GM18508 (cell line): ENCODE measurements at regions not wholly inside any gene's neighbourhood (a gene's known extent, or its start where the extent isn't known, plus 50 kb on each side); places are given as distances from the start of the nearest gene placed in this dataset.

Experiments used
- ATAC-seq: cut with Tn5 transposase; IDR thresholded peaks from one replicate; pipeline ENCODE4 v1.9.1; 2021; ENCODE audit warnings: moderate number of reproducible peaks; ENCODE audit not compliant: insufficient read depth, unreplicated experiment

GRCh38 chr20:9923648-9924047, 84.8 kb upstream of the PAK5 start:
- no peak for ATAC-seq

DNA sequence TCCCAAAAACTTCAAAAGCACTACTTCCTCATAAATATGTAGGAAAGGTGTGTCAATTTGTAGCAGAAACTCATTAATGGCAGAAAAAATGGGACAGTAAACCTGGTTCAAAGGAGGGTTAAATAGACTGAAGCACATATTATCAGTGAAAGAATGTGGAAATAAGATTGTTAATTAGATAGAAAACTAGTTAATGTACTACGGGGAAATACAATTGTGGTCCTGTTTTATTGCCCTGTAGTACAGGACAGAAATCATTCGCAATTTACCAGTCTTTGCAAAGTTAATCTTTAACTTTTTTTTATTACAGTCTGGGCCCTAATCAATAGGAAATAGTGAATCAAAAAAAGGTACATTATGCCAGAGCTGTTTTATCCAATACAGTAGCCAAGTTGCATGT, 82.0 kb upstream of the PAK5 start:
- no peak for ATAC-seq

GRCh38 chr20:9919271-9920014, 80.6 kb upstream of the PAK5 start:
- peak; percentile 93 for ATAC-seq

- no peak for ATAC-seq
These were observed 79.5 kb upstream of the PAK5 start for GRCh38 chr20:9918348-9918747.

GRCh38 chr20:9916761-9917160, 77.9 kb upstream of the PAK5 start:
- ATAC-seq, result no peak

DNA sequence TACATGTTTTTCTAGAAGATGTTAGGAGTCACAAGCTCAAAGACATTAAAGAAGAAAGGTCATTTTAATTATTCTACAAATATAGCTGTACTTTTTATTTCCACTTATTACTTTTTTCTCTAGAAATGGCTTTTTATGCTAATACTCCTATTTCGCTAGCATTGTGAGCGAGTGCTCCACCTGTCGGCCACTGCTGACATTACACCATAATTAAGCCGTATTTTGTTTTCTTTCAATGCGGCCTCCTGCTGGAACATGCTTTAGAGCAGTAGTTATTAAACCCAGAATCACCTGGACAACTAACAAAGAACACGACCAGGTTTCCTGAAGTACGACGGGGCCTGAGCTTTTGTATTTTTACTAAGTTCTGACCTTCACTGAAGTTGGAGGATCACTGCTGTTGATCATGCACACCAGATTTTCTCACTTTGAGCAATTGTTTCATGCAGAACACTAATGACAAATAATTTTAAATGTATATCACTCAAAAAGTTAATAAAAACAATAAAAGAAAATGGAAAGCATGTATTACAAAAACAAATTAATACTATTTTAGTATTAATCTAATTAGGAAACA, 74.1 kb upstream of the PAK5 start:
- ATAC-seq, result no peak

- no peak for ATAC-seq
These were observed 73.4 kb upstream of the PAK5 start for GRCh38 chr20:9912290-9912689.

DNA sequence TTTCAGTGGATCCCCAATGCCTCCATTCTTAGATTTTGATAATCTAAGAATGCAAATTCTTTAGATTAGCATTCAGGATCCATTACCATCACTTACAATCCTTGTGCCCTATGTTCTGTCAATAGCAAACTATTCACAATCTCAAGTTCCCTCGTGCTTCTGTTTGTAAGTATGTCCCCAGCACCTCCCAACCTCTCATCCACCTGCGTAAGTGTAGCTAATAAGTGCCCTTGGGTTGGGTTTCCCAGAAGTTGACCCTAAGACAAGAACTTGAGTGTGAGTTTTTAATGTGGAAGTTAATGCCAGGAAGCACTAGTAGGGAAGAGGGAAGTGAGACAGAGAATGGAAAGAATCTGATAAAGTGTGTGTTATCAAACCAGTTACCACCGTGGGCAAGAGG, 72.6 kb upstream of the PAK5 start:
- ATAC-seq, result no peak

DNA sequence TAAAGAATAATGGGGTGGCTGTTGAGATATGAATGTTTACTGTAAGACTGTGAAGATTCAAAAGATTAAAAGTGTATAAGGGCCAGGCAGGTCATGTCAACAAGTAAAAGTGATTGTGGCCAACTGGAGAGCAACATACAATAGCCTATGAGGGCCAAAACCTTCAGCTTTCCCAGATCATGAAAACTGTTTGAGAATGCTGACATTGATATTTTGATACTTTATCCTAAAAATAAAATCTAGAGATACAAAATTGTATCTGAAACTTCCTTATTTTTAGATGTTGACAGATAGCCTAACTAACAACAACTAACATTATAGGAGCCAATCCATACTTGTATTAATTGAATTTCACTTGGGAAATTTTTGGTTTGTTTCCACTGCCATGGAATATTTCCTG, 70.3 kb upstream of the PAK5 start:
- no peak for ATAC-seq

DNA sequence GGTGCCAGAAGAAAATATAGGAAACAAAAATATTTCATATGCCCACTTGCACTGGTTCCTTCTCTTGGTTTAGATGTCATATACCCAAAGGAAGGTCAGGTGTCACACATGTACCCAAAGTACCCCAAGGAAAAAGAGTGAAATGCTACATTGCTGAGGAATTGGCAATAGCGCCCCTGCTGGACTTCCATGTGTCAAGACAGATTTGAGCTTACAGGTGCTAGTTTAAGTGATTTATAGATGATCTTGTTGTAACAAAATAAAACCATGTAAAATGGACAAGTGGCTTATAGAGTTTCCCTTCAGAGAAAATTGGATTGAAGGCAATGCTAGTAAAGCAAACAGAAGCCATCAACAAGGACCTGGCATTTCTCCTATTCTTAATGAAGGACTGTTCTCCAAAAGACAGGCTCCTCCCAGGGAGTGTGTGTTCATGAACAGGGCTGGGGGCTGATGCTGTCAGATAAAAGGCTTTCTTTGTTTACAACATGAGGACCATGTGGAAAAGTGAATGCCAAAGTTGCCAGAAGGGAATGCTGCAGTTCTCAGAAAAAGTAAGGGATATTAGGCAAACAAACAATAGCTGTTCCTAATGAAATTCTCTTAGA, 64.3 kb upstream of the PAK5 start:
- ATAC-seq, result no peak

- ATAC-seq, result no peak
These were observed 50.5 kb upstream of the PAK5 start for GRCh38 chr20:9889270-9889981.
